GM18508 (cell line): ENCODE measurements at regions not wholly inside any gene's neighbourhood (a gene's known extent, or its start where the extent isn't known, plus 50 kb on each side); places are given as distances from the start of the nearest gene placed in this dataset.

Source experiments
- ATAC-seq: cut with Tn5 transposase; IDR thresholded peaks from one replicate; pipeline ENCODE4 v1.9.1; 2021; ENCODE audit warnings: moderate number of reproducible peaks; ENCODE audit not compliant: insufficient read depth, unreplicated experiment

GRCh38 chr1:80915491-80915890 is 885.2 kb upstream of the ADGRL2 start:
- no peak for ATAC-seq

- no peak for ATAC-seq
These were observed 890.3 kb upstream of the ADGRL2 start for GRCh38 chr1:80910426-80910825.

GRCh38 chr1:80909172-80909784 is 891.5 kb upstream of the ADGRL2 start:
- ATAC-seq: no peak

- ATAC-seq: no peak
These were observed 903.9 kb upstream of the ADGRL2 start for GRCh38 chr1:80896781-80897356.

- no peak for ATAC-seq
These were observed 905.8 kb upstream of the ADGRL2 start for GRCh38 chr1:80894921-80895320.

GRCh38 chr1:80893115-80893514 is 907.6 kb upstream of the ADGRL2 start:
- no peak for ATAC-seq

- no peak for ATAC-seq
These were observed 908.2 kb upstream of the ADGRL2 start for GRCh38 chr1:80892539-80892938.

GRCh38 chr1:80891871-80892270 is 908.9 kb upstream of the ADGRL2 start:
- no peak for ATAC-seq

- ATAC-seq: no peak
These were observed 918.2 kb upstream of the ADGRL2 start for GRCh38 chr1:80882553-80882952.

- no peak for ATAC-seq
These were observed 922.4 kb upstream of the ADGRL2 start for GRCh38 chr1:80878343-80878742.

- no peak for ATAC-seq
These were observed 924.7 kb upstream of the ADGRL2 start for GRCh38 chr1:80876035-80876434.

- no peak for ATAC-seq
These were observed 931.4 kb upstream of the ADGRL2 start for GRCh38 chr1:80869299-80869698.

GRCh38 chr1:80847904-80848303 is 952.8 kb upstream of the ADGRL2 start:
- no peak for ATAC-seq

- no peak for ATAC-seq
These were observed 953.8 kb upstream of the ADGRL2 start for GRCh38 chr1:80846966-80847365.

GRCh38 chr1:80842796-80843195 is 957.9 kb upstream of the ADGRL2 start:
- no peak for ATAC-seq

- no peak for ATAC-seq
These were observed 959.5 kb upstream of the ADGRL2 start for GRCh38 chr1:80841261-80841660.

GRCh38 chr1:80837066-80837465 is 963.7 kb upstream of the ADGRL2 start:
- ATAC-seq: no peak

GRCh38 chr1:80836505-80836904 is 964.2 kb upstream of the ADGRL2 start:
- ATAC-seq: no peak

GRCh38 chr1:80827666-80828065 is 973.1 kb upstream of the ADGRL2 start:
- ATAC-seq: no peak

GRCh38 chr1:80825067-80825466 is 975.7 kb upstream of the ADGRL2 start:
- no peak for ATAC-seq

- ATAC-seq: no peak
These were observed 982.5 kb upstream of the ADGRL2 start for GRCh38 chr1:80818211-80818610.

GRCh38 chr1:80807981-80808380 is 992.8 kb upstream of the ADGRL2 start:
- no peak for ATAC-seq
